GM18870 (cell line): ENCODE measurements at regions not wholly inside any gene's neighbourhood (a gene's known extent, or its start where the extent isn't known, plus 50 kb on each side); places are given as distances from the start of the nearest gene placed in this dataset.

Source experiments
- ATAC-seq: cut with Tn5 transposase; IDR thresholded peaks from one replicate; pipeline ENCODE4 v1.9.1; 2021; ENCODE audit warnings: moderate library complexity; ENCODE audit not compliant: unreplicated experiment

DNA sequence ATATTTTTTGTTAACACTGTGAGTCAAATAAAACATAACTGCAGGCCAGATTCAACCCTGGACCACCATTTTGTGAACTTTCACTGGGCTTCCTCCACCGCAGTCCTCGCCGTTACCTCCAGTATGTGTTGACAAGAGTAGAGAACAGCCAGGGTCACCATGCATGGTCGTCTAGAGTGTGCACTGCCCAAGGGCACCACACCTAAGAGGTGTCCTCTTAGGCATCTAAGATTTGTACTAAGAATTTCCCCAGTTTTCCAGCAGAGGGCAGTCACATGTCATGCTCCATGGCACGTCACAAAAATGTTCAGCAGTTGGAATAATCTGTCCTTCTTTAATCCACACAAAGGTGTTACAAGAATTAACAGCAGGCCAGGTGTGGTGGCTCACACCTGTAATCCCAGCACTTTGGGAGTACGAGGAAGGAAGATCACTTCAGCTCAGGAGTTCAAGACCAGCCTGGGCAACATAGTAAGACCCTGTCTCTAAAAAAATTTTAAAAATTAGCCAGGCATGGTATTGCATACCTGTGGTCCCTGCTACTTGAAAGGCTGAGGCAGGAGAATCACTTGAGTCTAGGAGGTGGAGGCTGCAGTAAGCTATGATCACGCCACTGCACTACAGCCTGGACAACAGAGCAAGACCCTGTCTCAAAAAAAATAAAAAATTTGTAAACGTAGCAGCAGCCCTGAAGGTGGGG, 71.2 kb upstream of the FOXK1 start:
- ATAC-seq = peak; percentile 69

DNA sequence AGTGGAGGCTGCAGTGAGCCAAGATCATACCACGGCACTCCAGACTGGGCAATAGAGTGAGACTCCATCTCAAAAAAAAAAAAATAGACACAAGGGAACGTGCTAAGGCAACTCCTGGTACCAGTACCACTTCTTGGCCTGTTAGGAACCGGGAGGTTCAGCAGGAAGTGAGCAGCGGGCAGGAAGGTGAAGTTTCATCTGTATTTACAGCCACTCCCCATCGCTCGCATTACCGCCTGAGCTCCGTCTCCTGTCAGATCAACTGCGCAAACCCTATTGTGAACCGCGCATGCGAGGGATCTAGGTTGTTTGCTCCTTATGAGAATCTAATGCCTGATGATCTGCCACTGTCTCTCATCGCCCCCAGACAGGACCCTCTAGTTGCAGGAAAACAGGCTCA, 69.9 kb upstream of the FOXK1 start:
- ATAC-seq = no peak

DNA sequence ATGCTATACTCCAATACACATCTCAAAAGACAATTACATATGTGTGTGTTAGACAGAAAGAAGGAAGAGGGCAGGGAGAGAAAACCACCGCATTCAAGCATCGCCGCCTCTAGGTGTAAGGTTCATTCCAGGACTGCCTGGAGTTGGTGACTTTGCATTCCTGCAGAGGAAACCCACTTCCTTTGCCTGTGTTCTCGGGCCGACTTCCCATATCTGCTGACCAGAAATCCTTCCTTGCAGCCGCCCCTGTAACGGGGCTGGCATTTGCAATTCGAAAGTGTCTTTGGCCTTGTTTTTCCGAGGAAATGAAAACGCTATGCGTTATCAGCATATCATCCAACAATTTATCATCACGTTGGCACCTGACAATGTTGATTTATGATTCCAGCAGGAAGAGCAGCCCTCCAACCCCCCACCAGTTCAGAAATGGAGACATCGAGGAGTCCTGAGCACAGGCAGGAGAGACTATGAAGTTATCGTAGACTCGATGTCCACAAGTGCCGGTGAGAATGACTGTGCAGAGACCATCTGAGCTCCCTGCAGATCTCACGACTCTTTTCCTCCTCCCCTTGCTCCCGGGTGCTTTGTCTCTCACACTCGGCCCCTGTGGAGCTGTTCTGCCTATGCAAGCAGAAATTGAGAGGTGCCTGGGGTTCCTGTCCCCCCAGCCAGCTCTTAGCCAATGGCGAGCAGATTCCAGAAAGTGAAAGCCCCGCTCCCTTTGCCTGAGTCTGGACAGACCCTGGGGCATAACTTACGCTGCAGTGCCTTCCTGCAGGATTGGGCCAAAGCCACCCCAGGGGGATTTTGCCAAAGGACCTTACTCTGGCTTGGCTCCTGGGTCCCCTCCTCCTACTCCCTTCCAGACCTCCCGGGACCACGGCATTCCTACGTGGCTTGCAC, 68.9 kb upstream of the FOXK1 start:
- ATAC-seq = no peak

DNA sequence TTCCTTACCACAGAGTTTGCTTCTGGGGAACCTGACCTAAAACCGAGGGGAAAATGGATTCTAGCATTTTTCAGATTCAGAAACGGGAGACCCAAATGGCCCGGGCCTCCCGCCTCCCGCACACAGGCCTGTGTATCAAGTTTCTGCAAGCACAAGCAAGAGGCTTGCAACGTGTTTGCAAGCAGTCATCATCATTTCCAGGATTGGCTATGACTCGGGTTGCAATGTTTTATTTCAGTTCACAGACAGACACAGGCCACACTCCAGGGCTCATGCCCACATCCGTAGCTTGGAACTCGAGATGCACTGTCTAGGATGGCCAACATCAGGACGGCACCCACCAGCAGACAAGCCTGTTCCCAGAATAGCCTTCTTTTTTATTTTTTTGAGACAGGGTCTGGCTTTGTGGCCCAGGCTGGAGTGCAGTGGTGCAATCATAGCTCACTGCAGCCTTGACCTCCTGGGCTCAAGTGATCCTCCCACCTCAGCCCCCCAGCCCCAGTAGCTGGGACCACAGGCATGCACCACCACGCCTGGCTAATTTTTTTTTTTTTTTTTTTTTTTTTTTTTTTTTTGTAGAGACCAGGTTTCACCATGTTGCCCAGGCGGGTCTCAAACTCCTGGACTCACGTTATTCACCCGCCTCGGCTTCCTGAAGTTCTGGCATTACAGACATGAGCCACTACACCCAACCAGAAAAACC, 68.1 kb upstream of the FOXK1 start:
- ATAC-seq = no peak

DNA sequence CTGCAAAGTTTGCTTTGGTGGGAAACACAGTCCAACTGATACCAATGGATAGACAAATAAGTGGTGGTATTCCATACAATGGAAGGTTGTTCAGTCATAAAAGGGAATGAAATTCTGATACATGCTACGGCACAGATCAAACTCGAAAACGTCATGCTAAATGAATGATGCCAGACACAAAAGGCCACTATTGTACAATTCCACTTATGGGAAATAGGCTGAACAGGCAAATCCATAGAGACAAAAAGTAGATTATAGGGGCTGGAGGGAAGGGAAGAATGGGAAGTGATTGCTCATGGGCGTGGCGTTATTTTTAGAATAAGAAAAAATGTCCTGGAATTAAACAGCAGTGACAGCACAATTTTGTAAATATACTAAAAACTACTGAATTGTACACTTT, 66.0 kb upstream of the FOXK1 start:
- ATAC-seq = no peak

DNA sequence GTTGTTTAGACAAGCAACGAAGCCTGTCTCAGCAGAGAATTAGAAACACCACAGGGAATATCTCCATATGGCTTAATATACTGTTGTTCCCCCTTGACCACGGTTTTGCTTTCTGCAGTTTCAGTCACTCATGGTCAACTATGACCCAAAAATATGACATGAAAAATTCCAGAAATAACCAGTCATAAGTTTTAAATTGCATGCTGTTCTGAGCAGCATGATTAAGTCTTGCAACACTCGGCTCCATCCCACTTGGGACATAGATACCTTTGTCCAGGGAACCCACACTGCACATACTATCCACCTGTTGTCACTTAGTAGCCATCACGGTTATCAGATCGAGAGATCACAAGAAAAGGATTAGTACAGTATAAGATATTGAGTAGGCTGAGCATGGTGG, 60.7 kb upstream of the FOXK1 start:
- ATAC-seq = no peak

DNA sequence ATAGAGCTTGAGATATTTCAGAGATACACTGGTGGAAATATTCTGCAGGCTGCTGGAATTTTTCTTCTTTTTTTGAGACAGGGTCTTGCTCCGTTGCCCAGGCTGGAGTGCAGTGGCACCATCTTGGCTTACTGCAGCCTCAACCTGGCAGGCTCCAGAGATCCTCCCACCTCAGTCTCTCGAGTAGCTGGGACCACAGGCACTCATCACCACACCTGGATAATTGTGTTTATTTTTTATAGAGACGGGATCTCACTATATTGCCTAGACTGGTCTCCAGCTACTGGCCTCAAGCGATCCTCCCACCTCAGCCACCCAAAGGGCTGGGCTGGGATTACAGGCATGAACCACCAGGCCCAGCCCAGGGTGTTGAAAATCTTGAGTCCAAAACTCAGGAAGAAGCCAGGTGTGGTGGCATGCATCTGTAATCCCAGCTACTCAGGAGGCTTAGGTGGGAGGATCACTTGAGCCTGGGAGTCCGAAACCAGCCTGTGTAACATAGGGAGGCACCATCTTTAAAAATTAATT, 55.7 kb upstream of the FOXK1 start:
- ATAC-seq = no peak

DNA sequence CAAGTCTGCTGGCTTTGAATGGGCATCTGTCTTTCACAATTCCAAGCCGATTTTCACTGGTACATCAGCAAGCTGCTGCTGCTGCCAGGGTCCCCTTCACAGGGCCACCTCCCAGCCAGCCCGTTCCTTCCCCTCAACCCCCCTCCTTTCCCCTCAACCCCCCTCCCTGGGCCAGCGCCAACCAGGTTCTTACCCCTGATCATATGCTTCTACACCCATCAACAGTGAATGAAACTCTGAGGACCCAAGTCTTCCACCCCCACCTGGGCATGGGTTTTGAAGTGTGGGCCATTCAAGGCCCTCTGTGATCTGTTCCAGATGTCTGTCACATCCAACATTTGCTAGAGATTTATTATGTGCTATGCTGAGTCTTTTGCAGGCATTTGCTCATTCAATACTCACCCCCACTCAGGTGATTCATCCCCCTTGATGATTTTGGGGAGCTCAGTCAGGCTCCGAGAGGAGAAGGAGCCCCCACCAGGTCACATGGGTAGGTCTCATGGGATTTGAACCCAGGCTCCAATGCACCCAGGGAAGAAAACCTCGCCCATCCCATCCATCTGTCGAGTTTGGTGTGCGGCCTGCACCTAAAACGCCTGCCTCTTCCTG, 52.7 kb upstream of the FOXK1 start:
- no peak for ATAC-seq

DNA sequence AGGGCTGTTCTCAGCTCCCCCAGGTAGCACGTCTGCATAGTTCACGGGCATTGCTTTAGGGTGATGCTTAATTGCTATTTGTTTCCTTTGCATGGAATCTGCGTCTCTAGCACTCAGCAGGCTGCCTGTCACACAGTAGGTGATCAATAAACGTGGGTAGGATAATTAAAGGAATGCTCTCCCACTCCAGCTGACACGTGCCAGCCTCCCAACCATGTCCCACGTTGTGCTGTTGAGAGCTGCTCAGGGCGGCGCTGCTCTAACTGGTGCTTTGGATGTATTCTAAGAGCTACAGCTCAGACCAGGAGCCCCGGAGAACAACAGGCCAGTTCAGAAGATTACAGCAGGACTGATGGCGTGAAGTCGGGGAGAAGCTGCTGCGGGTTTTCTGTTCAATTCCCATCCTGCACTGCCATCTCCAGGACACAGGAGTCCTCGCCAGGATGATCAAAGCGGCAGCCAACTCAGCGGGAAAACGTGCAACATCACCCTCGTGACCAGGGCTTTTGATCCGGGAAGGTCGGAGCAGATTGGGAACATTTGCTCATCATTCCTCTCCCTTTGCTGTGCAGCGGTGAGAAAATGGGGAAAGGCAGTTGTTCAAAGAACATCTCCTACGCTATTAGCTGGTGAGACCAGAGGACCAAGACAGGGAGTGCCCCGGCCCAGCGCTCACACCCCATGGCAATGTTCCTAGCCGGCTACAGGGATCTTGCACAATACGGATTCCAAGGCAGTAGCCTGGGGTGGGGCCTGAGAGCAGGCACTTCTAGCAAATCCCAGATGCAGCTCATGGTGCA, 50.5 kb upstream of the FOXK1 start:
- no peak for ATAC-seq
